ENCODE measurements at regions not wholly inside any gene's neighbourhood (a gene's known extent, or its start where the extent isn't known, plus 50 kb on each side); places are given as distances from the start of the nearest gene placed in this dataset.

GRCh38 chr6:26198722-26199056 is 111.5 kb downstream of the HFE start:
- DNase-seq: no peak

GRCh38 chr6:26199057-26199772 is 112.0 kb downstream of the HFE start:
- peak; percentile 55 for DNase-seq

- DNase-seq: no peak
Observed at GRCh38 chr6:26199773-26200764, 112.8 kb downstream of the HFE start.

- no peak for DNase-seq
Observed at GRCh38 chr6:26200918-26201721, 113.9 kb downstream of the HFE start.

DNA sequence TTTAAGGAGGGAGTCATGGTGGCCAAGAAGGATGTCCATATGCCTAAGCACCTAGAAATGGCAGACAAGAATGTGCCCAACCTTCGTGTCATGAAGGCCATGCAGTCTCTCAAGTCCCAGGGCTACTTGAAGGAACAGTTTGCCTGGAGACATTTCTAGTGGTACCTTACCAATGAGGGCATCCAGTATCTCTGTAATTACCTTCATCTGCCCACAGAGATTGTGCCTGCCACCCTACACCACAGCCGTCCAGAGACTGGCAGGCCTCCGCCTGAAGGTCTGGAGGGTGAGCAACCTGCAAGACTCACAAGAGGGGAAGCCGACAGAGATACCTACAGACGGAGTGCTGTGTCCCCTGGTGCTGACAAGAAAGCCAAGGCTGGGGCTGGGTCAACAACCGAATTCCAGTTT is 115.0 kb downstream of the HFE start:
- DNase-seq: no peak

DNA sequence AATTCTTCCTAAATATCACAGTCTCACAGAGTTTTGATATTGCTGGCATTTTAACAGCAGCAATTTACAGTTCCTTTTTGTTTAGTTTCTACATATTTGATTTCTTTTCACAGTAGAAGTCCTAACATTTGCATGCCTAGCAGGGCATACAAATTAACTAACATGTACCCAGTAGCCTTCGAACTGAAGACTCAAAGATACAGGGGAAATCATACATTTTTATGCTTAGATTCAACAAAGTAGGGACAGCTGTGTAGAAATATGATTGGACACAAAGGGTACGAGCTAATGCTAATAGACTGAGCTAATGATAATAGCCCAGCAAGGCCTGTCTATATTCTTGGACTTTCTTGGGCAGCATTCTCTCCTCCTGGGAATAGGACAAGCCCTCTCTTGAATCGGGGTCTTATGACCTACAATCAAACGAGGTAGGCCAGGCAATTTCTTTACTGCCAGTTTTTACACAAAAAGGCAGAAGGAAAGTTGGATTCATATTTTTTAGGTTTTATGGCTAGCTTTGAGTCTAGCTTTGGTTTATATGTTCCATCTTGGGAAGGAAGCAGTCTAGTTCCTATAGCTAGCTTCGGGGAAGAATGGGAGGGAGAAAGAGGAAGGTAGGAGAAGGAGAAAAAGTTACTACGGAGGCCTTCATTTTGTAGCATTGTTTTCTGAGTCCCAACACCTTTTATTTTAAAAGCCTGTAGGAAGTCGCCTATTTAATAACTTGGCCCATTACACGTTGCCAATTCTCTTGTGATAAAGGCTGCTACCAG is 115.8 kb downstream of the HFE start:
- no peak for DNase-seq

DNA sequence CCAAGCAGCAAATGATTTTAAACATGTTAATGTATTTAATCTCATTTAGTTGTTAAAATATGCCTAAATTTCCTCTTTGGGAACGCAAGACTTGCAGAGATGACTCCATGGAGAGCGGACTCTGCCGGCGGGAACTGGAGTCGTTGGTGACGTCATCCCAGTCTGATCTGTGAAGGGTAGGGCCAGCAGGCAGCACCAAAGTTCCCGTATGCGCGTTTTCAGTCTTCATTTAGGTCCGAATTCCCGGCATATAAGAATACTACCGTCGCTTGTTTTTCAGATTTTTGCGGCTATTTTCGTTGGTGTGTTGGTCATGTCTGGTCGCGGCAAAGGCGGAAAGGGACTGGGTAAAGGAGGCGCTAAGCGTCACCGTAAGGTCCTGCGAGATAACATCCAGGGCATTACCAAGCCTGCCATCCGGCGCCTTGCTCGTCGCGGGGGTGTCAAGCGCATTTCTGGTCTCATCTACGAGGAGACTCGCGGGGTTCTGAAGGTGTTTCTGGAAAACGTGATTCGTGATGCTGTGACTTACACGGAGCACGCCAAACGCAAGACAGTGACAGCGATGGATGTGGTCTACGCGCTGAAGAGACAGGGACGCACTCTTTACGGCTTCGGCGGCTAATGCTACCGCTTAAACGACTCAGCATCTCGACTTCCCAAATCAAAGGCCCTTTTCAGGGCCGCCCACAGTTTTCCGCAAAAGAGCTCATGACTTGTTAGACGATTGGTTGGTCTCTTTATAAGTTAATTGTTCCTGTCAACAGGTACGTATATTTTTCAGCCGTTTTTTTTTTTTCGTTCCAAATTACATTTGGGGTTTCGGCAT is 117.3 kb downstream of the HFE start:
- peak; percentile 77 for DNase-seq

GRCh38 chr6:26205161-26205624 is 118.0 kb downstream of the HFE start:
- DNase-seq: peak; percentile 77

DNA sequence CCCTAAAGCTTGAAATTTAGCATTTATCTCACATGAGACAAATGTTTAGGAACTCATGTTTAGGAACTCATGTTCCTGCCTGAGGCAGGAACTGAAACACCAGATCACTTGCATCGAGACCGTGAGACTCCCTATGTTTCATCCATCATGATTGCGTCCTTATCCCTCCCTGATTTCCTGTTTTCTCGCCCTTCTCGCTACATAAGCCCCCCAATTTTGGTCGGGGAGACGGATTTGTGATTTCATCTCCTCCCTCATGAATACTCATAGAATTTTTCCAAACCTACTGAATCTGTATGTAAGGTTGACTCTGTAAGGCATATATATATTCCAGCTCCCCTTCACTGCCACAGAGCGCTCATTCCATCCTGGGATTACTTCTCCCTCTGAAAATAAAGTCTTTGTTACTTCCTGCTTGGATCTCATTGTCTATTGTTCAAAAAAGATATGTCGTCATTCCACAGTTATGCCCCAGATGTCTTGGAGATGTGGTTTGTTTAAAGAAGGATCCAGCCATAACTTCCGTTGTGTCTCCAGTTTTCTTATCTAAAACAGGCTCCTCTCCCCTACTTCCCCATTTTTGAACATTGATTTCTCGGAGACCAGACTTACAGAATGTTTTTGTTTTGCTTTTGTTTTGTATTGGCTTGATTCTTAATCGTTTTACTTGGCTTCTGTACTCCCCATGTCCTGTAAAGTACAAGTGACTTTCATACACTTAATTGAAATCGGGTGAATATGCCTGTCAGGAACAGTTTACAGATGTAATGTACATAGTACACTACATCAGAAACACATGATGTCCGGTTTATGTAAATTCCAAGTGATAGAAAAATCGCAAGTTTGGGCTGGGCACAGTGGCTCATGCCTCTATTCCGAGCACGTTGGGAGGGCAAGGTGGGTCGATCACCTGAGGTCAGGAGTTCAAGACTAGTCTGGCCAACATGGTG is 118.7 kb downstream of the HFE start:
- no peak for DNase-seq

GRCh38 chr6:26206868-26207801 is 119.9 kb downstream of the HFE start:
- DNase-seq: no peak

GRCh38 chr6:26211963-26212362 is 124.7 kb downstream of the HFE start:
- DNase-seq: no peak

- no peak for DNase-seq
Observed at GRCh38 chr6:26213334-26214075, 126.3 kb downstream of the HFE start.

GRCh38 chr6:26214803-26215584 is 127.8 kb downstream of the HFE start:
- DNase-seq: no peak

GRCh38 chr6:26215585-26216358 is 128.5 kb downstream of the HFE start:
- no peak for DNase-seq

GRCh38 chr6:26216359-26216885 is 129.2 kb downstream of the HFE start:
- DNase-seq: peak; percentile 59

Data from activated CD8-positive, alpha-beta memory T cell treated with anti-CD3 and anti-CD28 coated beads, Interleukin-2, amount 50 U/mL, for 4 hours (primary cell).